ENCODE measurements at regions not wholly inside any gene's neighbourhood (a gene's known extent, or its start where the extent isn't known, plus 50 kb on each side); places are given as distances from the start of the nearest gene placed in this dataset.
"Not testable (repeated sequence)": the region's sequence is repeated elsewhere in the genome, so short reads cannot be mapped to it uniquely, and the experiment has no call there.

DNA sequence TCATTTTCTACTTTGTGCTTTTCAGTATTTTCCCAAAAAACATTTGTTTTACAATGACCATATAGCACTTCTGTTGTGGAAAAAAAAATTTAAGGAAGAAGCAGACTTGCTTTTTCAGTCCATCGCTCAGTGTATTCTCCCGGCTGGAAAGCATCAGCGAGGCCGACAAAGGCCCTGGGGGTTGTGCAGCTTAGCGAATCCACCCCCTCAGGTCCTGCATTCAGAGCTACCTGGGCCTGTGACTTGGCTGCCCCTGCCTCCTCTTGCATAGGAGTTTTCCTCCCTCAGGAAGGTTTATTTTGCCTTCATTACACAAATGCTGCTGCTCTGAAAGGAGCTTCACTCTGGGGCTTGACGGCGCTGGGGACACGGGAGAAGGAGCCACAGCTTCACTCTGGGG lies 244.4 kb upstream of the MGAT5 start:
- intact Hi-C loops (cut with micrococcal nuclease), result no loop called here

GRCh38 chr2:134009906-134010305 lies 244.0 kb upstream of the MGAT5 start:
- intact Hi-C loops (cut with micrococcal nuclease), result not testable (repeated sequence)

GRCh38 chr2:134011936-134012586 lies 241.8 kb upstream of the MGAT5 start:
- intact Hi-C loops (cut with micrococcal nuclease), result no loop called here

DNA sequence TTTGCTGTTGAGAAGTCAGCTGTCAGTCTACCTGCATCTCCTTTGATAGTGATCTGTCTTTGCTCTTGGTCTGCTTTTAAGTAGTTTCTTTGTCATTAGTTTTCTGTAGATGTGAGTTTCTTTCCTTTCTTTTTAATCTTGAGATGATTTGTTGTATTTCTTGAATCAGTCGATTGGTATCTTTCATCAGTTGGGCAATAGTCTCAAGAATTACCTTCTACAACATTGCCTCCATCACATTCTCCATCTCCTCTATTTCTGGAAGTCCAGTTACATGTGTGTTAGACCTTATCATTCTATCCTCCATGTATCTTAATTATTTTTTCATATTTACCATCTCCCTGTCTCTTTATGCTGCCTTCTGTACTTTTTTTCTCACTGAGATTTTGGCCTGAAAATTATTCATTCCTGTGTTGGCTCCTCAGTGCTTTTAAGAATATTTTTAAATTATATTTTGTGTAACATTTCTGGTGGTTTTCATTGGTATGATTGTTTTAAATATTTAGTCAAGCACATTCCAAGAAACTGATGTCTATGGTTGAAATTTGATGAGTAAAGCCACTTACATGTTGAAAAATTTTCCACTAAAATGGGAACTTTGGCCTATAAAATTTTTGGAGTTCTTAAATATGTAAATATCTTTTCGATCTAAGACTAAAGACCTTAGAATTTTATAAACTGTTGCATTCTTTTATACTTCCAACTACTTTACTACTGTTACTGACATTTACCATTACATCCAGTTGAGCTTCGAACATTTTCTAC lies 239.5 kb upstream of the MGAT5 start:
- intact Hi-C loops (cut with micrococcal nuclease), result no loop called here

- intact Hi-C loops (cut with micrococcal nuclease), result no loop called here
Measured at GRCh38 chr2:134019871-134020270, 234.0 kb upstream of the MGAT5 start.

DNA sequence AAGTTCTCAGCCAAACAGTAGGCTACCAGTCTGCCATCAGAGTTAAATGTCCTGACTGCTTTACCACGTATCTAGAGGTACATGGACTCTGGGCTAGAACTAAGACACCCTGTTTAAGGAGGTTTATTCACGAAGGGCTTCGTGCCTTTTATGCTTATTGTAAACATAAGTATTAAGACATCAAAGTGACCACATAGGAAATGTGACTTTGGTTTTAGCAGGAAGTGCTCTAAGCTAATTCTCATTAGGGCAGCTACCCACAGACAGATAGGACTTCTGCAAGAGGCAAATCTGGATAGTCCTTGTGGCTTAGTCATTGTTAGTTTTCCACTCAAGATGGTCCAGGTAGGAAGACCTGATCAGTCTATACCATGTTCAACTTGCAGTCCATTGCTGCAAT lies 233.3 kb upstream of the MGAT5 start:
- intact Hi-C loops (cut with micrococcal nuclease), result no loop called here

GRCh38 chr2:134021830-134022524 lies 231.9 kb upstream of the MGAT5 start:
- intact Hi-C loops (cut with micrococcal nuclease), result no loop called here

DNA sequence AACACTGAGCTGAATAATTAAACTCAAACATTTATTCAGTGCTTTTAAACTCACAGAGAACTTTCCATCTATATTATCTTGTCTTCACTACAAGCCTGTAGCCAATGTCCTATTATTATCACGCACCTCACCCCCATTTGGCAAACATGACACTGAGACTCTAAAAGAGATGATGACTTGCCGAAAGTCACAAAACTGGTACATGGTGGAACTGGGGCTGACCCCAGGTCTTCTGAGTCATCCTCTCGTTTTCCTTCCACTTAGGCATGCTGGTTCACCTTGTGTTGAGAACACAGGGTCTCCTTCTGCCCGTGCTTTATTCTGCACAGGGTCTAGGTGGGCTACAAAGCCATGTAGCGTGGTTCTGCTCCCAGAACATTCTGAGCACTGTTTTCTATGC lies 230.0 kb upstream of the MGAT5 start:
- intact Hi-C loops (cut with micrococcal nuclease), result no loop called here

GRCh38 chr2:134027980-134028379 lies 225.9 kb upstream of the MGAT5 start:
- intact Hi-C loops (cut with micrococcal nuclease), result no loop called here

DNA sequence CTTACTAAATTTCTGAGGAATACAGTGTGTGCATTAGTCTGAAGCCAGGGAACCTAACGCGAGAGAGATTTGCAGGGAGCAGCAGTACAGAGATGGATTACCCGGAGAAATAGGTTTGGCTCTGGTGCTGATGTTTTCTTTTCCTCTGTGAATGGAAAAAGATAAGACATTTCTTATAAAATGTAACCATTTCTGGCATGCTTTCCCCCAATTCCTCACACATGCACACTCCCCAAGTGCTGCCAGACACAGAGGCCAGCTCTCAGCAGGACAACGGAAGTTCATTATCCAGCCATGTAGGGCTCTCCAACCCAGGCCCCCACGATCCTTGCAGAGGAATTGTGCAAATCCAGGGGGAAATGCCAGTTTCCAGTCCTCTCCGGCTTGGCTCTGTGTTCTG lies 224.5 kb upstream of the MGAT5 start:
- intact Hi-C loops (cut with micrococcal nuclease), result no loop called here

DNA sequence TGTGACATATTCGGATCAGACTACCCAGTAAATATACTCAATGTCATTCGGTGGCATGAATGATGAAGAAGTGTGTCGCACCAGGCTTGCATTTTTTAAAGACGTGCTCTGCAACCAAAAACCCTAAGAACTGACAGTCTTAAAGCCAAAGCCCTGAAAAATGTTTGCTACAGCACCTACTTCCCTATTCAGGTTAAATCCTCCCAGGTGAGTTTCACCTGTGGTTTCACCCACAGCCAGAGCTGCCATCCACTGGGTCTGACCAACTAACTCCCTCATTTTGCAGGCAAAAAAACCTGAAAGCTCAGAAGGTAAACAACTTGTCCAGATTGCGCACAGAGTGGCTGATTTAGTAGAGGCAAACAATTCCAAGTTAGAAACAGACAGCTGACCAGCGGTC lies 222.3 kb upstream of the MGAT5 start:
- intact Hi-C loops (cut with micrococcal nuclease), result no loop called here

DNA sequence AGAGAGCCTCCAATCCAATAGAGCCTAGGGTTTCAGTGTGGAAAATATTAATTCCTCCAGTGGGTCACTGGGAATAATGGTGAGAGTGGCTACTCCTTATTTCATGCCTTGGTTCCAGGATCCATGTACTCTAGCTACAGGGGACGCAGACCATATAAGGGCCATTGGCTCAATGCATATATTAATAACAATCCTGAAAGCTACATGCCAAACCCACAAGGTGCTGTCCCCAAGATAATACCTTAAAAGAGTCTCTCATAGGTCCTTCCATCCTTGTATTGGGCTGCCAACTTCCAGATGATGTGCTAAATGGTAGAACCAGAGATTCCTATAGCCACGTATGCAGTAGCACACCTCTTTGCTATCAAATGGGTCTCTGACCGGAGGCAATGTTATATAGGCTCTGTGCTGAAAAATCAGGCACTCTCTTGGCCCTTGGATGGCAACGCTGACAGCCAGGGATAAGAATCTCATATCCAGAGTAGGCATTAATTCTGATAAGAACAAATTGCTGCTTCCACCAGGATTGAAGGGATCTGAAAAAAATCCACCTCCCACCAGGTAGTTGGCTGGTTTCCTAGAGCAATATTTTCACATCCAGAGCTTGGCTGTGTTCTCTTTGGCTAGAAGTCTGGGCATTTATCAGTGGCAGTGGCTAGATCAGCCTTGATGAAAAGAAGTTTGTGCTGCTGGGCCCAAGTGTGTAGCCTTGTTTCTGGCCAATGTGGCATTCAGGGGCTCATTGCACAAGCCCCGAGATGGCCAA lies 218.1 kb upstream of the MGAT5 start:
- intact Hi-C loops (cut with micrococcal nuclease), result no loop called here

DNA sequence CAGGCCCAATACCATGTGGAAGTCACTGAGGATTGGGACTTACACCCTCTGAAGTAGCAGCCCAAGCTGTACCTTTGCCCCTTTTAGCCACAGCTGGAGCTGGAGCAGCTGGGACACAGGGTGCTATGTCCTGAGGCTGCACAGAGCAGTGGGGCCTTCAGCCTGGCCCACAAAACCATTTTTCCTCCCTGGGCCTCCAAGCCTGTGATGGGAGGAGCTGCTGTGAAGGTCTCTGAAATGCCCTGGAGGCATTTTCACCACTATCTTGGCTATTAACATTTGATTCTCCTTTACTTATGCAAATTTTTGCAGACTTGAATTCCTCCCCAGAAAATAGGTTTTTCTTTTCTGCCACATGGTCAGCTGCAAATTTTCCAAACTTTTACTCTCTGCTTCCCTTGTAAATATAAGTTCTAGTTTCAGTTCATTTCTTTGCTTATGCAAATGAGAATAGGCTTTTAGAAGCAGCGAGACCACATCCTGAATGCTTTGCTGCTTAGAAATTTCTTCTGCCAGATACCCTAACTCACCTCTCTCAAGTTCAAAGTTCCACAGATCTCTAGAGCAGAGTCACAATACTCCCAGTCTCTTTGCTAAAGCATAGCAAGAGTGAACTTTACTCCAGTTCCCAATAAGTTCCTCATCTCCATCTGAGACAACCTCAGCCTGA lies 213.8 kb upstream of the MGAT5 start:
- intact Hi-C loops (cut with micrococcal nuclease), result no loop called here

- intact Hi-C loops (cut with micrococcal nuclease), result not testable (repeated sequence)
Measured at GRCh38 chr2:134040626-134041172, 213.2 kb upstream of the MGAT5 start.

DNA sequence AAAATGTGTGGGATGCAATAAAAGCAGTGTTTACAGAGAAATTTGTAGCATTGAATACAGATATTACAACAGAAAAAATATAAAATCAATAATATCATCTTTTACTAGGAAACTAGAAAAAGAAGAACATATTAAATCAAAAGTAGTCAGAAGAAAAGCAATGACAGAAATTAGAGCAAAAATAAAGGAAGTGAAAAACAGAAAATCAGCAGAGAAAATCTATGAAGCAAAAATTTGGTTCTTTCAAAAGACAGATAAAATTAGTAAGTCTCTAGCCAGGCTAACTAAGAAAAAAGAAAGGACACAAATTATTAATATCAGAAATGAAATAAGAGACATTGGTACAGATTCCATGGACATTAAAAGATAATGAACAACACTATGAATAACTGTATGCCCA lies 212.0 kb upstream of the MGAT5 start:
- intact Hi-C loops (cut with micrococcal nuclease), result no loop called here

DNA sequence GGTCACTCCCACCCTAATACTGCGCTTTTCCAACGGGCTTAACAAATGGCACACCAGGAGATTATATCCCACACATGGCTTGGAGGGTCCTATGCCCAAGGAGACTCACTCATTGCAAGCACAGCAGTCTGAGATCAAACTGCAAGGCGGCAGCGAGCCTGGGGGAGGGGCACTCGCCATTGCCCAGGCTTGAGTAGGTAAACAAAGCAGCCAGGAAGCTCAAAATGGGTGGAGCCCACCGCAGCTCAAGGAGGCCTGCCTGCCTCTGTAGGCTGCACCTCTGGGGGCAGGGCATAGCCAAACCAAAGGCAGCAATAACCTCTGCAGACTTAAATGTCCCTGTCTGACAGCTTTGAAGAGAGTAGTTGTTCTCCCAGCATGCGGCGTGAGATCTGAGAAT lies 210.8 kb upstream of the MGAT5 start:
- intact Hi-C loops (cut with micrococcal nuclease), result not testable (repeated sequence)

DNA sequence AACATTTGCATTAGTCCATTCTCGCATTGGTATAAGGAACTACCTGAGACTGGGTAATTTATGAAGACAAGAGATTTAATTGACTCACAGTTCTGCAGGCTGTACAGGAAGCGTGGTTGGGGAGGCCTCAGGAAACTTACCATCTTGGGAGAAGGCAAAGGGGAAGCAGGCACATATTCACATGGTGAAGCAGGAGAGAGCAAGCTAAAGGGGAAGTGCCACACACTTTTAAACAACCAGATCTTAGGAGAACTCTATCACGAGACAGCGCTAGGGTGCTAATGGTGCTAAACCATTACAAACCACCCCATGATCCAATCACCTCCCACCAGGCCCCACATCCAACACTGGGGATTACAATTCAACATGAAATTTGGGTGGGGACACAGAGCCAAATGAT lies 201.7 kb upstream of the MGAT5 start:
- intact Hi-C loops (cut with micrococcal nuclease), result no loop called here

- intact Hi-C loops (cut with micrococcal nuclease), result no loop called here
Measured at GRCh38 chr2:134056173-134056572, 197.7 kb upstream of the MGAT5 start.

GRCh38 chr2:134061066-134061465 lies 192.8 kb upstream of the MGAT5 start:
- intact Hi-C loops (cut with micrococcal nuclease), result not testable (repeated sequence)

- intact Hi-C loops (cut with micrococcal nuclease), result not testable (repeated sequence)
Measured at GRCh38 chr2:134062235-134062634, 191.6 kb upstream of the MGAT5 start.

- intact Hi-C loops (cut with micrococcal nuclease), result not testable (repeated sequence)
Measured at GRCh38 chr2:134063916-134064315, 190.0 kb upstream of the MGAT5 start.
